Esophagus squamous epithelium (tissue), 5 donors: ENCODE measurements at regions not wholly inside any gene's neighbourhood (a gene's known extent, or its start where the extent isn't known, plus 50 kb on each side); places are given as distances from the start of the nearest gene placed in this dataset.
"Not testable (repeated sequence)": the region's sequence is repeated elsewhere in the genome, so short reads cannot be mapped to it uniquely, and the experiment has no call there.

Source experiments
- DNase-seq: peaks from one replicate; lab custom pipeline; 2025; lab: John Stamatoyannopoulos, UW
- H3K27ac ChIP-seq, 4 donors: fragments of 200-600 bp; sonication (generic); one replicate each; pipeline ENCODE4 v1.5.1; 2016 to 2019; ENCODE audit warnings: mild to moderate bottlenecking in 1 of 4
- H3K27me3 ChIP-seq, 4 donors: fragments of 200-600 bp; sonication (generic); 1 replicate in 3 of 4; 2 replicates in 1 of 4; pipeline versions ENCODE4 v1.5.1 to v1.6.0; 2017 to 2021; ENCODE audit warnings: antibody characterized with exemption in 1 of 4
- H3K36me3 ChIP-seq, 3 donors: fragments of 200-600 bp; sonication (generic); one replicate each; pipeline ENCODE4 v1.5.1; 2016 to 2019
- H3K4me1 ChIP-seq, 3 donors: fragments of 200-600 bp; sonication (generic); one replicate each; pipeline ENCODE4 v1.5.1; 2017 to 2019
- H3K4me3 ChIP-seq, 4 donors: fragments of 200-600 bp; sonication (generic); 1 replicate in 3 of 4; 2 replicates in 1 of 4; pipeline ENCODE4 v1.5.1; 2016 to 2019; ENCODE audit warnings: mild to moderate bottlenecking in 2 of 4, moderate library complexity in 1 of 4
- H3K9me3 ChIP-seq, 3 donors: fragments of 200-600 bp; sonication (generic); one replicate each; pipeline ENCODE4 v1.5.1; 2016 to 2019
- CTCF ChIP-seq, 6 experiments: fragments of 450-650 bp in 4 of 6; fragments of 200-600 bp in 2 of 6; sonication (generic) in 2 of 6; IDR thresholded peaks; one replicate each; pipeline ENCODE4 v1.5.1; 2016 to 2019; ENCODE audit warnings: antibody characterized with exemption in 6 of 6, mild to moderate bottlenecking in 4 of 6, moderate library complexity in 4 of 6
- POLR2A ChIP-seq, 4 donors: fragments of 450-650 bp; IDR thresholded peaks; one replicate each; pipeline ENCODE4 v1.6.1; 2017; ENCODE audit warnings: antibody characterized with exemption in 4 of 4, mild to moderate bottlenecking in 4 of 4, moderate library complexity in 3 of 4
- WGBS, 2 donors: methylation state at CpG; one replicate each; pipeline ENCODE4 v1.1.5; 2018; 5-methylcytosine and 5-hydroxymethylcytosine counted together
- intact Hi-C: fragments of 100-400 bp; cut with DNase I; formaldehyde crosslinking; loops from one replicate; pipeline ENCODE4 v1.15.0; 2022
- donor health status: DM: yes; HTN: yes; CAD: no.

GRCh38 chr1:114035304-114035700 lies 56.0 kb downstream of the OLFML3 start:
- WGBS, 2 donors, result 90 to 95% methylated on average over 4 of the region's 4 CpGs
- H3K4me1 ChIP-seq, result no peaks in the 10 kb centered on the region

GRCh38 chr1:114036841-114037630 lies 57.8 kb downstream of the OLFML3 start:
- H3K4me1 ChIP-seq, H3K4me3 ChIP-seq, H3K27ac ChIP-seq, H3K36me3 ChIP-seq, H3K9me3 ChIP-seq, intact Hi-C loops, H3K27me3 ChIP-seq, DNase-seq: not testable (repeated sequence)
- 74 to 82% methylated on average over 13 of the region's 17 CpGs for WGBS, 2 donors

More at GRCh38 chr1:114035304-114035700, 56.0 kb downstream of the OLFML3 start:
- no peaks in the 10 kb centered on the region for H3K9me3 ChIP-seq
- H3K27ac ChIP-seq, result no peak overlapping the region
- no peak for DNase-seq
- H3K36me3 ChIP-seq, result no peaks in the 10 kb centered on the region
- no peak overlapping the region for H3K4me3 ChIP-seq
- no peak for TF ChIP-seq CTCF (IDR thresholded peaks at IDR 0.05)
- TF ChIP-seq POLR2A (IDR thresholded peaks at IDR 0.05), result no peak
- intact Hi-C loops, result no loop called here
- H3K27me3 ChIP-seq, result peaks cover 0 to 9% (median 0%) of the 10 kb centered on the region in 4 donors

GRCh38 chr1:114037631-114037890 lies 58.3 kb downstream of the OLFML3 start:
- H3K9me3 ChIP-seq, result no peaks in the 10 kb centered on the region
- intact Hi-C loops, result no loop called here
- no peak overlapping the region for H3K4me3 ChIP-seq
- H3K27ac ChIP-seq, result no peak overlapping the region
- H3K36me3 ChIP-seq, result no peaks in the 10 kb centered on the region
- no peak for DNase-seq
- TF ChIP-seq CTCF (IDR thresholded peaks at IDR 0.05), result no peak
- TF ChIP-seq POLR2A (IDR thresholded peaks at IDR 0.05), result no peak
- peaks cover 0 to 9% (median 0%) of the 10 kb centered on the region in 4 donors for H3K27me3 ChIP-seq
- no peaks in the 10 kb centered on the region for H3K4me1 ChIP-seq
- 80 to 81% methylated on average over 2 of the region's 2 CpGs for WGBS, 2 donors

- DNase-seq, result no peak
- Histone ChIP-seq H3K27ac (no peak overlapping the region), H3K9me3 (no peaks in the 10 kb centered on the region), H3K27me3 (peaks cover 0 to 5% (median 0%) of the 10 kb centered on the region in 4 donors), H3K4me1 (no peaks in the 10 kb centered on the region), H3K4me3 (no peak overlapping the region), H3K36me3 (no peaks in the 10 kb centered on the region)
- intact Hi-C loops, result no loop called here
- TF ChIP-seq CTCF (IDR thresholded peaks at IDR 0.05), result no peak
- TF ChIP-seq POLR2A (IDR thresholded peaks at IDR 0.05), result no peak
- 65 to 71% methylated on average over 3 of the region's 3 CpGs for WGBS, 2 donors
Observed at GRCh38 chr1:114037962-114038816, 58.9 kb downstream of the OLFML3 start.
